SK-N-MC (cell line): ENCODE measurements at regions not wholly inside any gene's neighbourhood (a gene's known extent, or its start where the extent isn't known, plus 50 kb on each side); places are given as distances from the start of the nearest gene placed in this dataset.

Experiments used
- EZH2 ChIP-seq: fragments of 200-600 bp; sonication (generic); IDR thresholded peaks from one replicate; pipeline ENCODE4 v1.6.1; 2017; ENCODE audit warnings: antibody characterized with exemption
- FOXP2 ChIP-seq: optimal IDR thresholded peaks from 2 replicates; pipeline ENCODE3; 2011; ENCODE audit warnings: mild to moderate bottlenecking, moderate library complexity; ENCODE audit not compliant: insufficient read depth; ENCODE audit errors: extremely low read length, control extremely low read depth
- POLR2AphosphoS5 ChIP-seq: IDR thresholded peaks from 2 replicates; pipeline ENCODE4 v1.6.1; 2012; ENCODE audit warnings: mild to moderate bottlenecking, low read depth, low read length, borderline replicate concordance

- TF ChIP-seq EZH2, result no peak
- TF ChIP-seq POLR2AphosphoS5, result no peak
- no peak for TF ChIP-seq FOXP2
These were observed 321.0 kb downstream of the ACTL7B start for GRCh38 chr9:108534741-108535140.
